Panc1 (cell line): ENCODE measurements at regions not wholly inside any gene's neighbourhood (a gene's known extent, or its start where the extent isn't known, plus 50 kb on each side); places are given as distances from the start of the nearest gene placed in this dataset.

Experiments
- CTCF ChIP-seq: fragments of 450-650 bp; IDR thresholded peaks from 2 replicates; pipeline ENCODE4 v1.5.1; 2017; ENCODE audit warnings: mild to moderate bottlenecking
- TCF7L2 ChIP-seq: IDR thresholded peaks from 2 replicates; pipeline ENCODE4 v1.6.1; 2011; ENCODE audit warnings: mild to moderate bottlenecking, low read depth, low read length, inconsistent platforms

GRCh38 chr2:11092701-11093335 is 62.4 kb upstream of the SLC66A3 start:
- no peak for TF ChIP-seq CTCF
- TF ChIP-seq TCF7L2 = no peak
